ENCODE measurements at regions not wholly inside any gene's neighbourhood (a gene's known extent, or its start where the extent isn't known, plus 50 kb on each side); places are given as distances from the start of the nearest gene placed in this dataset.
A peak's percentile ranks its signal among the peaks of the same experiment; 100 is the strongest.
"Not testable (repeated sequence)": the region's sequence is repeated elsewhere in the genome, so short reads cannot be mapped to it uniquely, and the experiment has no call there.

- DNase-seq (ENCODE audit: low spot score in 2 of 2): no peak
- Mint-ChIP-seq H3K4me1 (peaks cover 6% of the 10 kb centered on the region), H3K27ac (no peak overlapping the region), H3K9me3 (peaks cover 6% of the 10 kb centered on the region), H3K36me3 (no peaks in the 10 kb centered on the region), H3K4me3 (no peak overlapping the region)
- ATAC-seq: no peak
These were observed 93.2 kb downstream of the AKR1D1 start for GRCh38 chr7:138169441-138169851.

GRCh38 chr7:138170298-138170697 is 94.0 kb downstream of the AKR1D1 start:
- ATAC-seq: no peak
- H3K4me3 Mint-ChIP-seq: no peak overlapping the region
- H3K4me1 Mint-ChIP-seq: peaks cover 6% of the 10 kb centered on the region

GRCh38 chr7:138170959-138171703 is 94.9 kb downstream of the AKR1D1 start:
- no peak overlapping the region for H3K4me3 Mint-ChIP-seq
- peak; percentile 65 for ATAC-seq
- H3K36me3 Mint-ChIP-seq: no peaks in the 10 kb centered on the region
- peaks cover 6% of the 10 kb centered on the region for H3K4me1 Mint-ChIP-seq
- no peak overlapping the region for H3K27ac Mint-ChIP-seq
- peaks cover 11% of the 10 kb centered on the region for H3K9me3 Mint-ChIP-seq
- no peak for DNase-seq (ENCODE audit: low spot score in 2 of 2)

More at GRCh38 chr7:138170298-138170697, 94.0 kb downstream of the AKR1D1 start:
- no peak for DNase-seq (ENCODE audit: low spot score in 2 of 2)
- H3K9me3 Mint-ChIP-seq: peaks cover 11% of the 10 kb centered on the region
- no peaks in the 10 kb centered on the region for H3K36me3 Mint-ChIP-seq
- no peak overlapping the region for H3K27ac Mint-ChIP-seq

- H3K4me3 Mint-ChIP-seq: no peak overlapping the region
- no peak for ATAC-seq
These were observed 97.3 kb downstream of the AKR1D1 start for GRCh38 chr7:138173548-138173947.

GRCh38 chr7:138176060-138176459 is 99.8 kb downstream of the AKR1D1 start:
- Mint-ChIP-seq H3K36me3 (peaks cover 4% of the 10 kb centered on the region), H3K4me1 (peaks cover 5% of the 10 kb centered on the region), H3K9me3 (peaks cover 11% of the 10 kb centered on the region), H3K4me3 (no peak overlapping the region), H3K27ac (no peak overlapping the region)
- DNase-seq (ENCODE audit: low spot score in 2 of 2) (no peak), ATAC-seq (no peak)

More at GRCh38 chr7:138173548-138173947, 97.3 kb downstream of the AKR1D1 start:
- Mint-ChIP-seq H3K27ac (no peak overlapping the region), H3K36me3 (peaks cover 4% of the 10 kb centered on the region), H3K4me1 (peaks cover 6% of the 10 kb centered on the region), H3K9me3 (peaks cover 11% of the 10 kb centered on the region)
- no peak for DNase-seq (ENCODE audit: low spot score in 2 of 2)

GRCh38 chr7:138184191-138184590 is 107.9 kb downstream of the AKR1D1 start:
- no peak for DNase-seq (ENCODE audit: low spot score in 2 of 2)
- Mint-ChIP-seq H3K36me3 (no peaks in the 10 kb centered on the region), H3K4me3 (no peak overlapping the region), H3K27ac (no peak overlapping the region), H3K4me1 (no peaks in the 10 kb centered on the region), H3K9me3 (peaks cover 6% of the 10 kb centered on the region)
- no peak for ATAC-seq

GRCh38 chr7:138185132-138185908 is 109.1 kb downstream of the AKR1D1 start:
- Mint-ChIP-seq H3K4me1 (no peaks in the 10 kb centered on the region), H3K4me3 (no peak overlapping the region), H3K27ac (no peak overlapping the region), H3K36me3 (no peaks in the 10 kb centered on the region), H3K9me3 (peaks cover 6% of the 10 kb centered on the region)
- ATAC-seq: no peak
- no peak for DNase-seq (ENCODE audit: low spot score in 2 of 2)

GRCh38 chr7:138186951-138187351 is 110.7 kb downstream of the AKR1D1 start:
- DNase-seq (ENCODE audit: low spot score in 2 of 2): no peak
- Mint-ChIP-seq H3K4me1 (no peaks in the 10 kb centered on the region), H3K9me3 (peaks cover 6% of the 10 kb centered on the region)

GRCh38 chr7:138188290-138188858 is 112.1 kb downstream of the AKR1D1 start:
- Mint-ChIP-seq H3K4me1 (no peaks in the 10 kb centered on the region), H3K4me3 (no peak overlapping the region), H3K36me3 (no peaks in the 10 kb centered on the region), H3K27ac (no peak overlapping the region), H3K9me3 (peaks cover 6% of the 10 kb centered on the region)
- ATAC-seq: no peak
- DNase-seq (ENCODE audit: low spot score in 2 of 2): no peak

More at GRCh38 chr7:138186951-138187351, 110.7 kb downstream of the AKR1D1 start:
- H3K27ac Mint-ChIP-seq: no peak overlapping the region
- no peak overlapping the region for H3K4me3 Mint-ChIP-seq
- ATAC-seq: no peak
- no peaks in the 10 kb centered on the region for H3K36me3 Mint-ChIP-seq

- DNase-seq (ENCODE audit: low spot score in 2 of 2) (no peak), ATAC-seq (no peak)
- Mint-ChIP-seq H3K9me3 (no peaks in the 10 kb centered on the region), H3K4me3 (no peak overlapping the region), H3K36me3 (no peaks in the 10 kb centered on the region), H3K4me1 (no peaks in the 10 kb centered on the region), H3K27ac (no peak overlapping the region)
These were observed 118.3 kb downstream of the AKR1D1 start for GRCh38 chr7:138194567-138194966.

- Mint-ChIP-seq H3K27ac (no peak overlapping the region), H3K36me3 (no peaks in the 10 kb centered on the region), H3K4me3 (no peak overlapping the region), H3K9me3 (no peaks in the 10 kb centered on the region), H3K4me1 (no peaks in the 10 kb centered on the region)
- peak; percentile 32 for ATAC-seq
- no peak for DNase-seq (ENCODE audit: low spot score in 2 of 2)
These were observed 118.9 kb downstream of the AKR1D1 start for GRCh38 chr7:138195151-138195571.

- not testable (repeated sequence) for H3K27ac Mint-ChIP-seq; DNase-seq (ENCODE audit: low spot score in 2 of 2)
These were observed 120.3 kb downstream of the AKR1D1 start for GRCh38 chr7:138196503-138196946.

GRCh38 chr7:138196971-138197896 is 121.0 kb downstream of the AKR1D1 start:
- no peaks in the 10 kb centered on the region for H3K4me1 Mint-ChIP-seq
- no peaks in the 10 kb centered on the region for H3K36me3 Mint-ChIP-seq
- DNase-seq (ENCODE audit: low spot score in 2 of 2) (no peak), ATAC-seq (no peak)
- H3K9me3 Mint-ChIP-seq: no peaks in the 10 kb centered on the region
- no peak overlapping the region for H3K27ac Mint-ChIP-seq
- H3K4me3 Mint-ChIP-seq: no peak overlapping the region

More at GRCh38 chr7:138196503-138196946, 120.3 kb downstream of the AKR1D1 start:
- not testable (repeated sequence) for H3K4me1 Mint-ChIP-seq, ATAC-seq, H3K4me3 Mint-ChIP-seq, H3K9me3 Mint-ChIP-seq, H3K36me3 Mint-ChIP-seq

- Mint-ChIP-seq H3K27ac (no peak overlapping the region), H3K4me1 (no peaks in the 10 kb centered on the region), H3K9me3 (no peaks in the 10 kb centered on the region), H3K36me3 (no peaks in the 10 kb centered on the region), H3K4me3 (no peak overlapping the region)
- ATAC-seq: no peak
- no peak for DNase-seq (ENCODE audit: low spot score in 2 of 2)
These were observed 128.2 kb downstream of the AKR1D1 start for GRCh38 chr7:138204285-138204981.
